ENCODE measurements at regions not wholly inside any gene's neighbourhood (a gene's known extent, or its start where the extent isn't known, plus 50 kb on each side); places are given as distances from the start of the nearest gene placed in this dataset.

- no peak for DNase-seq (ENCODE audit: low read depth)
- no peak for TF ChIP-seq CTCF (conservative IDR thresholded peaks at IDR 0.05; ENCODE audit: low read depth, low read length)
- H3K4me3 ChIP-seq (ENCODE audit: low read depth, low read length), result no peak overlapping the region
These were observed 780.2 kb downstream of the FAM133A start for GRCh38 chrX:94454159-94454558.

GRCh38 chrX:94454606-94455005, 780.6 kb downstream of the FAM133A start:
- DNase-seq (ENCODE audit: low read depth), result no peak
- H3K4me3 ChIP-seq (ENCODE audit: low read depth, low read length), result no peak overlapping the region
- TF ChIP-seq CTCF (conservative IDR thresholded peaks at IDR 0.05; ENCODE audit: low read depth, low read length), result no peak

GRCh38 chrX:94455782-94456181, 781.8 kb downstream of the FAM133A start:
- H3K4me3 ChIP-seq (ENCODE audit: low read depth, low read length), result no peak overlapping the region
- no peak for TF ChIP-seq CTCF (conservative IDR thresholded peaks at IDR 0.05; ENCODE audit: low read depth, low read length)
- no peak for DNase-seq (ENCODE audit: low read depth)

GRCh38 chrX:94492541-94492940, 818.5 kb downstream of the FAM133A start:
- TF ChIP-seq CTCF (conservative IDR thresholded peaks at IDR 0.05; ENCODE audit: low read depth, low read length), result no peak
- H3K4me3 ChIP-seq (ENCODE audit: low read depth, low read length), result no peak overlapping the region
- DNase-seq (ENCODE audit: low read depth), result no peak

GRCh38 chrX:94493405-94493804, 819.4 kb downstream of the FAM133A start:
- no peak overlapping the region for H3K4me3 ChIP-seq (ENCODE audit: low read depth, low read length)
- no peak for DNase-seq (ENCODE audit: low read depth)
- TF ChIP-seq CTCF (conservative IDR thresholded peaks at IDR 0.05; ENCODE audit: low read depth, low read length), result no peak

- DNase-seq (ENCODE audit: low read depth), result no peak
- no peak overlapping the region for H3K4me3 ChIP-seq (ENCODE audit: low read depth, low read length)
These were observed 837.6 kb downstream of the FAM133A start for GRCh38 chrX:94511564-94511963.

More at GRCh38 chrX:94511564-94511963, 837.6 kb downstream of the FAM133A start:
- no peak for TF ChIP-seq CTCF (conservative IDR thresholded peaks at IDR 0.05; ENCODE audit: low read depth, low read length)

Measured in choroid plexus epithelial cell (primary cell).